ENCODE measurements at regions not wholly inside any gene's neighbourhood (a gene's known extent, or its start where the extent isn't known, plus 50 kb on each side); places are given as distances from the start of the nearest gene placed in this dataset.
"Not testable (repeated sequence)": the region's sequence is repeated elsewhere in the genome, so short reads cannot be mapped to it uniquely, and the experiment has no call there.

DNA sequence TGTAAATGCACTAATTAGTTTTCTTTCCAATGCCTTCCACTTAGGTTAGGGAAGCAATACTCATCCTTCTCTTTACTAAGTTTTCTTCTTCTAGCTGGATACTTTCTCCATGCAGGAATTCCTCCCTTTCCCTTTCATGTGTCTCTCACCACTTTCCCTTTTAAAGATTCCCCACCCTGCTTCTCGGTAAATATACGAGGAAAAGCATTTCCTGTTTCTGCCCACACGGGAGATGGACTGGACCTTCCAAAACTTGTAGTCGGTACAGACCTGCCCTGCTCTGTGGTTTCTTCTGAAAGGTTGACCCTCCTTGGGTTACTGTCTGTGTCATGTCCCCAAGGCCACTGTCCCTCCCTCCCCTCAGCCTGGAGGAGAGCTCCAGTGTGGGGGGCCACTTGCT is 58.9 kb upstream of the LYZL2 start:
- TF ChIP-seq MYC (IDR thresholded peaks at IDR 0.05; ENCODE audit: low read depth, low read length) (no peak), POLR2A (IDR thresholded peaks at IDR 0.05; ENCODE audit: extremely low read depth, insufficient read length) (no peak)
- TF ChIP-seq, protein P1, sequence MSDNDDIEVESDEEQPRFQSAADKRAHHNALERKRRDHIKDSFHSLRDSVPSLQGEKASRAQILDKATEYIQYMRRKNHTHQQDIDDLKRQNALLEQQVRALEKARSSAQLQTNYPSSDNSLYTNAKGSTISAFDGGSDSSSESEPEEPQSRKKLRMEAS (IDR thresholded peaks at IDR 0.05; ENCODE audit: low read depth, low read length), result no peak
- TF ChIP-seq, protein P2, sequence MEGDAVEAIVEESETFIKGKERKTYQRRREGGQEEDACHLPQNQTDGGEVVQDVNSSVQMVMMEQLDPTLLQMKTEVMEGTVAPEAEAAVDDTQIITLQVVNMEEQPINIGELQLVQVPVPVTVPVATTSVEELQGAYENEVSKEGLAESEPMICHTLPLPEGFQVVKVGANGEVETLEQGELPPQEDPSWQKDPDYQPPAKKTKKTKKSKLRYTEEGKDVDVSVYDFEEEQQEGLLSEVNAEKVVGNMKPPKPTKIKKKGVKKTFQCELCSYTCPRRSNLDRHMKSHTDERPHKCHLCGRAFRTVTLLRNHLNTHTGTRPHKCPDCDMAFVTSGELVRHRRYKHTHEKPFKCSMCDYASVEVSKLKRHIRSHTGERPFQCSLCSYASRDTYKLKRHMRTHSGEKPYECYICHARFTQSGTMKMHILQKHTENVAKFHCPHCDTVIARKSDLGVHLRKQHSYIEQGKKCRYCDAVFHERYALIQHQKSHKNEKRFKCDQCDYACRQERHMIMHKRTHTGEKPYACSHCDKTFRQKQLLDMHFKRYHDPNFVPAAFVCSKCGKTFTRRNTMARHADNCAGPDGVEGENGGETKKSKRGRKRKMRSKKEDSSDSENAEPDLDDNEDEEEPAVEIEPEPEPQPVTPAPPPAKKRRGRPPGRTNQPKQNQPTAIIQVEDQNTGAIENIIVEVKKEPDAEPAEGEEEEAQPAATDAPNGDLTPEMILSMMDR (IDR thresholded peaks at IDR 0.05; ENCODE audit: low read depth, low read length), result no peak
- no peak overlapping the region for H3K4me3 ChIP-seq (ENCODE audit: low read depth, low read length)
- DNase-seq (ENCODE audit: low read depth), result no peak

DNA sequence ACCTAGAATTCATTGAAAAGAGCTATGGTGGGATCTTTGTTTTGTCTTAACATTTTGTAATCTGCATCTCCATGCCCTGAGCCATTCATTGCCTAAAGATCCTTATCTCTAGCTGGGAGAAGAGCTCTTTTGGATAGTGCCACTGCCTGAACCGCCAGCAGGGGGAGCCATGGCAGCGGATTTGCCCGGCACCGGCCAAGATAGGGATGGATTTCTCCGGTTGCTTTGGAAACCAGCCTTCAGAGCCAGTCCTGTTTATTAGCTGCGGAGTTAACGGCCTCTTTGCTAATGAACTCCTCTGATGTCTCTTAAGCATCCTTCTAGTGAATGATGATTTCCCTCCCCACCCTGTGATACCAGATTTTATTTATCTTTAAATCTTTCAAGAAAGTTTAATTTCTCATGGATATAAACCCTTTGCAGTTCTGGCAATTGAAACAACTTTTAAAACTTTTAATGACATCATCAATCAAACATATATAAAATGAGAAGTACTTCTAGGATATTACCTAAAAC is 58.2 kb upstream of the LYZL2 start:
- peak; percentile 72 for DNase-seq (ENCODE audit: low read depth)
- TF ChIP-seq, protein P2 (IDR thresholded peaks at IDR 0.05; ENCODE audit: low read depth, low read length), result peak; percentile 70
- TF ChIP-seq MYC (IDR thresholded peaks at IDR 0.05; ENCODE audit: low read depth, low read length), result no peak
- no peak overlapping the region for H3K4me3 ChIP-seq (ENCODE audit: low read depth, low read length)

DNA sequence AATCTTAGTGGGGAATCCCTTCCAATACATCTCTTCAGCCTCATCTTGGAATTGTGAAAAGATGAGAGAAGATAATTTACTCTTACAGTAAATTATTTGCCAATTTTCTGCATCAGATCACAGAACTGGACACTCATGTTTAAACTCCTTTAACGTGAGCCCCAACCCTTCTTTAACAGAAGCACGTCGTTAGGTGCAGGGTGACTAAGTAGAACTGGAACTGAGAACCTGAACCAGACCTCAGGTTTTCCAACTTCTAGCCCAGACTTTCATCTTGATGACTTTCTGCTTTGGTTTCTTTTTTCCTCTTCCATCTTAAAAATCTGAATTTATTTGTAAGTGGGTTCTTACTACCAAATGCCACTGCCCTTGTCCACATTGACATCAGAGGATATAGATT is 57.2 kb upstream of the LYZL2 start:
- DNase-seq (ENCODE audit: low read depth), result no peak
- no peak overlapping the region for H3K4me3 ChIP-seq (ENCODE audit: low read depth, low read length)
- TF ChIP-seq, protein P2 (IDR thresholded peaks at IDR 0.05; ENCODE audit: low read depth, low read length), result no peak
- TF ChIP-seq, protein P1 (IDR thresholded peaks at IDR 0.05; ENCODE audit: low read depth, low read length), result no peak
- no peak for TF ChIP-seq POLR2A (IDR thresholded peaks at IDR 0.05; ENCODE audit: extremely low read depth, insufficient read length)
- no peak for TF ChIP-seq MYC (IDR thresholded peaks at IDR 0.05; ENCODE audit: low read depth, low read length)

DNA sequence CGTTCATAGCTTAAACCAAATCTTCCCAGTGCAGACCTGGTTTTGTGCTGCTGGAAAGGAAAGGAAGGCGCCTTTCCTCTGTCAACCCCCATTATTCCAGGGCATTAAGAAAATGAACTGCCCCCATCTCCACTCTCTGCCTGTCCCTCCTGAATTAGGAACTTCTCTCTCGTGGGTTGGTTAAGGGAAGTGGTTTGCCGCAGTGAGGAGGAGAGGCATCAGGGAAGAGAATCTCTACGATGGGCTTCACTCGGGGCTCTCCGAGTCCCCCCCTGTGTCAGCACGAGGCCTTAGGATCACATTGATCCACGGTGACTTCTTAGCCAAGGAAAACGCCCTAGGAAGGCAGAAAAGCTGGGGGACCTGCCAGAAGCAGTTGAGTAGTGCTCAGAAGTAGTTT is 53.9 kb upstream of the LYZL2 start:
- no peak overlapping the region for H3K4me3 ChIP-seq (ENCODE audit: low read depth, low read length)
- peak; percentile 10 for DNase-seq (ENCODE audit: low read depth)
- TF ChIP-seq POLR2A (IDR thresholded peaks at IDR 0.05; ENCODE audit: extremely low read depth, insufficient read length) (no peak), MYC (IDR thresholded peaks at IDR 0.05; ENCODE audit: low read depth, low read length) (no peak)
- TF ChIP-seq, protein P2 (IDR thresholded peaks at IDR 0.05; ENCODE audit: low read depth, low read length), result no peak
- TF ChIP-seq, protein P1 (IDR thresholded peaks at IDR 0.05; ENCODE audit: low read depth, low read length), result no peak

DNA sequence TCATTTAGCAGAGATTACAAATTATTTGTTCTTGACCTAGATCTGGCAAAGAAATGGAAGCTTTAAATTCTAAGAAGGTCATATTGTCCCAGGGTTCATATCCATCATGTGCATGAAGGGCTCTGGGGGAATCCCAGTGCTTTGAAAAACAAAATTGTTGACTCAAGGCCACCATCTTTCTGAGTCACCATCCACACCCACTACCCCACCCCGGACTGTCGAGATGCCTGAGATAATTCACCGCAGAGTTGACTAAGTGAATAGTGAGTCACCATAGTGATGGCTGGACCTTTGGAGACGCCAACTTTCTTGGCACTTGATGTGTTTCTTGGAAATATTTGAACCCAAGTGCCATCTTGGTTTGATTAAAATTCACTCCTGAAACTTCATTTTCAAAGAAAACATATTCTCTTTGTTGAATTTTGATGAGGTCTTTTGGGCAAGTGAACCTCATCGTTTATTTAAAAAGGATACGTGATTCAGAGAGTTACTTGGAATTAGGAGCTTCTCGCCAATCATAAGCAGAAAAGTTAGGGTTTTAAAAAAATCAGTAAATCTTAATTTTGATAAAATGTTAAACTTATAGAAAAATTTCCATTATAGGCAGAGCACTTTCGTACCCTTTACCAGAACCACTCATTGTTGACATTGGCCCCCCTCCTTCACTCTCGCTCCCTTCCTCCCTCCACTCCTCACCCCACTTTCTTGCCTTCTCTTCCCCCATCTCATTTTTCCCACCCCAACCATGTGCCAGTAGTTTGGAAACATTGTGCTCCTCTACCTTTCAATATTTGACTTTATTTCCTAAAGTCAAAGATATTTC is 53.0 kb upstream of the LYZL2 start:
- H3K4me3 ChIP-seq (ENCODE audit: low read depth, low read length), result not testable (repeated sequence)
- peak; percentile 65 for DNase-seq (ENCODE audit: low read depth)

DNA sequence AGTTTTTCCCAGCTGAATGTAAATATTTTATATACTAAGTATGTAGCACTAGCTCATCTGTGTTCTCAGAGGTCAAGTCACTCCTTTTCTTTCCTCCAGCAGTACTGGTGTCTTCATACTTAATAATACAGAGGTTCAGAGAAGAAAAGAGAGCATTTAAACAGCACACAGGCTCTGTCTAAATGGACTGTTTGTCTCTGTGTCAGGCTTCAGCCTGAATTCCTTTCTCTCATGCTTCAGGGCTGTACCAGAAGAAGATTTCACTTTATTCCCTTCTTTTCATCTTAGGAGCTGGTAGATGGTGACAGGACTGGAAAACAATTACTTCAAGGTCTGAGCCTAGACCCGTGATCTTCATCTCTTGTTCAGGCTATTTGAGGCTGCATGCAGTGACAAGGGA is 51.4 kb upstream of the LYZL2 start:
- TF ChIP-seq MYC (IDR thresholded peaks at IDR 0.05; ENCODE audit: low read depth, low read length), result no peak
- TF ChIP-seq, protein P2 (IDR thresholded peaks at IDR 0.05; ENCODE audit: low read depth, low read length), result no peak
- TF ChIP-seq POLR2A (IDR thresholded peaks at IDR 0.05; ENCODE audit: extremely low read depth, insufficient read length), result no peak
- TF ChIP-seq, protein P1 (IDR thresholded peaks at IDR 0.05; ENCODE audit: low read depth, low read length), result no peak
- no peak overlapping the region for H3K4me3 ChIP-seq (ENCODE audit: low read depth, low read length)
- DNase-seq (ENCODE audit: low read depth), result no peak
